ENCODE measurements at regions not wholly inside any gene's neighbourhood (a gene's known extent, or its start where the extent isn't known, plus 50 kb on each side); places are given as distances from the start of the nearest gene placed in this dataset.

- Histone ChIP-seq H3K27me3 (replicated peaks in 1 of 4; ENCODE audit: control extremely low read depth in 1 of 4, control insufficient read depth in 3 of 4, insufficient read depth in 4 of 4, low read length in 3 of 4) (no peaks in the 10 kb centered on the region), H3K36me3 (replicated peaks in 1 of 2; ENCODE audit: control extremely low read depth in 1 of 2, control insufficient read depth in 1 of 2, extremely low read depth in 1 of 2, insufficient read depth in 2 of 2, low read length in 1 of 2) (no peaks in the 10 kb centered on the region), H3K4me1 (ENCODE audit: control insufficient read depth in 2 of 2, insufficient read depth in 2 of 2, low read length in 2 of 2) (no peaks in the 10 kb centered on the region), H4K20me1 (ENCODE audit: control insufficient read depth, insufficient read depth, low read length, poor library complexity, severe bottlenecking) (no peaks in the 10 kb centered on the region), H3K9me3 (ENCODE audit: control extremely low read depth in 1 of 3, control insufficient read depth in 2 of 3, insufficient read depth in 1 of 3, low read length in 2 of 3) (no peaks in the 10 kb centered on the region), H3K4me3 (ENCODE audit: control extremely low read depth in 1 of 5, extremely low read depth in 1 of 5, insufficient read depth in 1 of 5, low read depth in 2 of 5, low read length in 4 of 5) (no peak overlapping the region), H3K9ac (ENCODE audit: low read length) (no peak overlapping the region), H3K79me2 (ENCODE audit: control insufficient read depth, insufficient read depth, low read length) (no peaks in the 10 kb centered on the region), H2AFZ (ENCODE audit: insufficient read depth, low read depth, low read length, poor library complexity, severe bottlenecking) (no peak overlapping the region), H3K27ac (ENCODE audit: low read length in 2 of 2) (no peak overlapping the region), H3K4me2 (replicated peaks; ENCODE audit: low read depth, low read length, poor library complexity, severe bottlenecking) (no peak overlapping the region)
- H3K9me3 Mint-ChIP-seq (ENCODE audit: insufficient read depth) = no peaks in the 10 kb centered on the region
- no peak for DNase-seq
- intact Hi-C loops (cut with micrococcal nuclease) = no loop called here
- no peaks in the 10 kb centered on the region for H3K4me1 Mint-ChIP-seq
- POLR2A ChIA-PET = no interaction called here
- H3K4me3 Mint-ChIP-seq = no peak overlapping the region
- H3K27ac Mint-ChIP-seq = no peak overlapping the region
- TF ChIP-seq CTCF (IDR thresholded peaks at IDR 0.05) (no peak), EZH2 (IDR thresholded peaks at IDR 0.05; ENCODE audit: borderline replicate concordance, insufficient read depth, low read depth, low read length, poor library complexity, severe bottlenecking) (no peak)
- CTCF ChIA-PET = no interaction called here
- ATAC-seq (ENCODE audit: low read depth) = no peak
- no peaks in the 10 kb centered on the region for H3K27me3 Mint-ChIP-seq
Measured at GRCh38 chr6:101202867-101203374, 190.6 kb upstream of the GRIK2 start.

- no peaks in the 10 kb centered on the region for H3K9me3 Mint-ChIP-seq (ENCODE audit: insufficient read depth)
- DNase-seq (no peak), ATAC-seq (ENCODE audit: low read depth) (no peak)
- H3K27ac ChIP-seq (ENCODE audit: low read length in 2 of 2) = no peak overlapping the region
- H3K27me3 ChIP-seq (replicated peaks in 1 of 4; ENCODE audit: control extremely low read depth in 1 of 4, control insufficient read depth in 3 of 4, insufficient read depth in 4 of 4, low read length in 3 of 4) = no peaks in the 10 kb centered on the region
- no CpG with 5 or more reads among the region's 2 CpGs for WGBS (ENCODE audit: insufficient coverage)
- no peaks in the 10 kb centered on the region for H3K79me2 ChIP-seq (ENCODE audit: control insufficient read depth, insufficient read depth, low read length)
- H3K9ac ChIP-seq (ENCODE audit: low read length) = no peak overlapping the region
- no peaks in the 10 kb centered on the region for H3K4me1 Mint-ChIP-seq
- no peaks in the 10 kb centered on the region for H3K36me3 ChIP-seq (replicated peaks in 1 of 2; ENCODE audit: control extremely low read depth in 1 of 2, control insufficient read depth in 1 of 2, extremely low read depth in 1 of 2, insufficient read depth in 2 of 2, low read length in 1 of 2)
- CTCF ChIA-PET = no interaction called here
- H3K9me3 ChIP-seq (ENCODE audit: control extremely low read depth in 1 of 3, control insufficient read depth in 2 of 3, insufficient read depth in 1 of 3, low read length in 2 of 3) = no peaks in the 10 kb centered on the region
- H3K4me3 Mint-ChIP-seq = no peak overlapping the region
- H3K27me3 Mint-ChIP-seq = no peaks in the 10 kb centered on the region
- no peak overlapping the region for H3K27ac Mint-ChIP-seq
- no peaks in the 10 kb centered on the region for H3K4me1 ChIP-seq (ENCODE audit: control insufficient read depth in 2 of 2, insufficient read depth in 2 of 2, low read length in 2 of 2)
- TF ChIP-seq EZH2 (IDR thresholded peaks at IDR 0.05; ENCODE audit: borderline replicate concordance, insufficient read depth, low read depth, low read length, poor library complexity, severe bottlenecking) (no peak), CTCF (IDR thresholded peaks at IDR 0.05) (no peak)
- H3K4me3 ChIP-seq (ENCODE audit: control extremely low read depth in 1 of 5, extremely low read depth in 1 of 5, insufficient read depth in 1 of 5, low read depth in 2 of 5, low read length in 4 of 5) = no peak overlapping the region
- H4K20me1 ChIP-seq (ENCODE audit: control insufficient read depth, insufficient read depth, low read length, poor library complexity, severe bottlenecking) = no peaks in the 10 kb centered on the region
- no peak overlapping the region for H2AFZ ChIP-seq (ENCODE audit: insufficient read depth, low read depth, low read length, poor library complexity, severe bottlenecking)
- POLR2A ChIA-PET = no interaction called here
- no peak overlapping the region for H3K4me2 ChIP-seq (replicated peaks; ENCODE audit: low read depth, low read length, poor library complexity, severe bottlenecking)
- intact Hi-C loops (cut with micrococcal nuclease) = no loop called here
Measured at GRCh38 chr6:101203664-101204063, 189.8 kb upstream of the GRIK2 start.

Data from B cell (primary cell).